ENCODE measurements at regions not wholly inside any gene's neighbourhood (a gene's known extent, or its start where the extent isn't known, plus 50 kb on each side); places are given as distances from the start of the nearest gene placed in this dataset.

DNA sequence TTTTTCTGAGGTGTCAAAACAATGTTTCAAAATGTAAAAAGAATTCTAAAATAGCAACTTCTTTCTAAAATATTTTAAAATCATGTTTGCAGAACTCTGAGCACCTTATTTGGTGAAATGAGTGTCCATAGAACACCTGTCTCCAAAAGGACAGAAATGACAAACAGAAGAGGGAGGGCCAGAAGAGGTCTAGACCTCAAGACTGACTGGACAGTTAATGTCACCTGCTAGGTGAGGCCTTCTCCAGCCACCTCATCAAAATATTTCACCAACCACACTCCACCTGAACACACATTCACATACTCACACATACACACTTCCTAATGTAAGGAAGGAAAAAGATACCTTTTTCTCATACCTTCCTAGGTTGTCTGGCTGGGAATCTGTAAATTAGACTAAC is 147.8 kb upstream of the PLEKHA5 start:
- no peak for DNase-seq (ENCODE audit: low spot score)
- TF ChIP-seq, protein P1, sequence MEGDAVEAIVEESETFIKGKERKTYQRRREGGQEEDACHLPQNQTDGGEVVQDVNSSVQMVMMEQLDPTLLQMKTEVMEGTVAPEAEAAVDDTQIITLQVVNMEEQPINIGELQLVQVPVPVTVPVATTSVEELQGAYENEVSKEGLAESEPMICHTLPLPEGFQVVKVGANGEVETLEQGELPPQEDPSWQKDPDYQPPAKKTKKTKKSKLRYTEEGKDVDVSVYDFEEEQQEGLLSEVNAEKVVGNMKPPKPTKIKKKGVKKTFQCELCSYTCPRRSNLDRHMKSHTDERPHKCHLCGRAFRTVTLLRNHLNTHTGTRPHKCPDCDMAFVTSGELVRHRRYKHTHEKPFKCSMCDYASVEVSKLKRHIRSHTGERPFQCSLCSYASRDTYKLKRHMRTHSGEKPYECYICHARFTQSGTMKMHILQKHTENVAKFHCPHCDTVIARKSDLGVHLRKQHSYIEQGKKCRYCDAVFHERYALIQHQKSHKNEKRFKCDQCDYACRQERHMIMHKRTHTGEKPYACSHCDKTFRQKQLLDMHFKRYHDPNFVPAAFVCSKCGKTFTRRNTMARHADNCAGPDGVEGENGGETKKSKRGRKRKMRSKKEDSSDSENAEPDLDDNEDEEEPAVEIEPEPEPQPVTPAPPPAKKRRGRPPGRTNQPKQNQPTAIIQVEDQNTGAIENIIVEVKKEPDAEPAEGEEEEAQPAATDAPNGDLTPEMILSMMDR (IDR thresholded peaks at IDR 0.05; ENCODE audit: extremely low read depth, missing control alignments) = no peak

DNA sequence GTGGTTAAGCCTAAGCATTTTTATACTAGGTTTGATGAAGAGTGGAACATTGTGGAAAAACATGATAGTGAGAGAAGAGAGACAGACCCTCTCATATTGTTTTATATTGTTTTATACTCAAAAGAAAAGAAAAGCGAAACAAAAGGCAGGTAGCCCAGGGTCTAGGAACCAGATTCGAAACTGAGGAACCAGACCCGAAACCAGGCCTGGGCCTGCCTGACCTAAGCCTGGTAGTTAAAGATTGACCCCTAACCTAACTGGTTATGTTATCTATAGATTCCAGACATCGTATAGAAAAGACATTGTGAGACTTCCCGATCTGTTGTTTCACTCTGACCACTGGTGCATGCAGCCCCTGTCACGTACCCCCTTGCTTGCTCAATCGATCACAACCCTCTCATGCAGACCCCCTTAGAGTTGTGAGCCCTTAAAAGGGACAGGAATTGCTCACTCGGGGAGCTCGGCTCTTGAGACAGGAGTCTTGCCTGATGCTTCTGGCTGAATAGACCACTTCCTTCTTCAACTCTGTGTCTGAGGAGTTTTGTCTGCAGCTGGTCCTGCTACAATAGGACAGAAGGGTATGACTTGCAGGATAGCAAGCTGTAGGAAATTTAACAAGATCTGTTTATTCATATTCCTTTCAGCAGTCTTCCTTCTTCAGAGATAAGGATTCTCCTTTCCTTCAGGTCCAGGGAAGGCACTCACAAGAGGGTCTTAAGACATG is 147.1 kb upstream of the PLEKHA5 start:
- TF ChIP-seq, protein P1 (IDR thresholded peaks at IDR 0.05; ENCODE audit: extremely low read depth, missing control alignments) = no peak
- no peak for DNase-seq (ENCODE audit: low spot score)

DNA sequence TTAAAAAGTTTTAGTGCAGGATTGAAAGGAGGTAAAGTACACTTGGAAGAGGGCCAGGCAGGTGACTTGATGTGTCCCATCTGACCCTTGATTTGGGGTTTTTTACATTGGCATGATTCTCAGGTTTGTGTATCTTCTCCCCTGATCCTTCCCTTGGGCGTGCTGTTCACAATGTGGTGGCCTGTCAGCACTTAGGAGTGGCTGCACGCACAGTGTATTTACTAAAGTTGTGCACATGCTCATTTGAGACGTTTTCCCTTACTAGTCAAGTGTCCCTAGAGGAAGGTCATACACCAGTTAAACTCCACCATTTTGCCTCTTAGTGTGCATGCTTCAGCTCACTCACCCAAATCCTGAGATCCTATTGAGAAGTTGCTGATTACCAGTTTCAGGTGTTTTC is 145.7 kb upstream of the PLEKHA5 start:
- no peak for DNase-seq (ENCODE audit: low spot score)
- TF ChIP-seq, protein P1 (IDR thresholded peaks at IDR 0.05; ENCODE audit: extremely low read depth, missing control alignments) = no peak

DNA sequence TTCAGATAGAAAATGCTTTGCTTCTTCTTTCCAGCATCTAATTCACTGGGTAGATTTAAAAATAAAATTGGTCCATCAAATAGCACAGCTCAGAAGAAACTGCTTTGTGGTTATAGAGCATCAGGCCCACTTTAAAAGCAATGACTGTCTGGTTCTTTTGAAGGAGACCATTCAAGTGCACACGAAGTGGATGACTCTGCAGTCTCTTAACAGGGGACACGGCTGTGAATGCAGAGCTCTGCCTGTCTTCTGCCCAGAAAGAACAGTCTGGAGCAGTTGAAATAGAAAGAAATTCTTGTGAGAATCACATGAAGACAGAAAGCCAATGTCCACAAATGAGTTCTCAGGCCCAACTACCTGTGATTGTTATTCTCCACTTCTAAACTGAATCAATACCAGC is 138.7 kb upstream of the PLEKHA5 start:
- TF ChIP-seq, protein P1 (IDR thresholded peaks at IDR 0.05; ENCODE audit: extremely low read depth, missing control alignments) = no peak
- DNase-seq (ENCODE audit: low spot score) = no peak

DNA sequence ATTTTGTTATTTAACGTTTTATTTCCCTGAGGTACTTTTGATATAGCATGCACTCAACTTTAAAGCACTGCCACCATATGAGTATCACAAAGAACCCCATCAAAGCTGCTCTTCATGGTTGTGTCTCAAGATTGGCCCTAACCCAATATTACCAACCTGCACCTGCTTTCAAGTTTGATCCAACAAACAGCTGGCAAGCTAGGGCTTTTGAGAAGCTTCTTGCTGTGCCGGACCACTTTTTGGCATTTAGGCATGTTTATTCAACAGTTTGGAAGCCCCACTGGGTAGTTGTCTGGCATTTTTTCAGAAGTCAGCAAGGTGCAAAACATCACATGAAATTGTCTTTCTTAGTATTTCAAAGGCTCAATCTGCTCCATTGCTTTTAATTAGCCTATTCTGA is 137.2 kb upstream of the PLEKHA5 start:
- DNase-seq (ENCODE audit: low spot score) = no peak

DNA sequence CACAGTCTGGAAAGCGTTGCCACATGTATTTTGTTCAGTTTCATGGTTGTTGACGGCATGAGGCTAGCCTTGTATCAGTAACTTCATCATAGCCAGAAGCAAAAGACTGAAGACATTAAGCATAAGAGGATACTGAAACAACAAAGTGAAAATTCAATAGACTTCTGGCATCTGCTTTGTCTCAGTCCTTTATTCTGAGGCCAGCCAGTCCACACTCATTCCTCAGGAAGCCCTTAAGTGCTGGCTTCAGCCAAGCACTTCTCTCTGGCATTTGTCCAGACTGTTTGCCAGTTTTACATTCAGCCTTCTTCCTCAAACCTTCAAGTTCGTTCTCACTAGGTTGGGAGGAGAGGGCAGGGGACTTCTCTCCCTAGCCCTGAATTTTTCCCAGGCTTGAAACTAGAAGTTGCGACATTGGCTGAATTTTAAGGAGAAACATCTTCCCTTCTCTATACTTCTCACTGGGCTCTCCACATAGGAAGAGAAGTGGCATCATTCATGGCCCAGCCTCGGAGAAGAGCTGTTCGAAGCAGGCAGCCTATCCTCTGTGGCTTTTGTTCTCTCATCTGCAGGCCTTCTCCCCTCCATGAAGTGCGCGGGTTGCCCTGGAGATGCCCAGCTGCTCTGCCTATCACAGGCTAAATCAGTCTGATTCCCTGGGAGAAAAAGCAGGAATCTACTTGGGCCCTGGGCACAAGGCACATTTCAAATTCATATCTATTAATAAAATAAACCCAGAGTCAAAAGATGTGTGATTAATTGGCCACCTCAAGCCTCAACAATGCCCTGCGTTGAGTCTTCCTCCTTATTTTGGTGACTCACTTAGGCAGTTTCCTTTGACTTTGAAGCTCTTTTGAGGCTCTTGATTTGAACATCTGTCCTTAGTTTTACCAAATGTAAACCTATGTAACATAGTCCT is 130.9 kb upstream of the PLEKHA5 start:
- no peak for DNase-seq (ENCODE audit: low spot score)
- TF ChIP-seq, protein P1 (IDR thresholded peaks at IDR 0.05; ENCODE audit: extremely low read depth, missing control alignments) = no peak

More for the DNA sequence above, 137.2 kb upstream of the PLEKHA5 start:
- TF ChIP-seq, protein P1 (IDR thresholded peaks at IDR 0.05; ENCODE audit: extremely low read depth, missing control alignments) = no peak

DNA sequence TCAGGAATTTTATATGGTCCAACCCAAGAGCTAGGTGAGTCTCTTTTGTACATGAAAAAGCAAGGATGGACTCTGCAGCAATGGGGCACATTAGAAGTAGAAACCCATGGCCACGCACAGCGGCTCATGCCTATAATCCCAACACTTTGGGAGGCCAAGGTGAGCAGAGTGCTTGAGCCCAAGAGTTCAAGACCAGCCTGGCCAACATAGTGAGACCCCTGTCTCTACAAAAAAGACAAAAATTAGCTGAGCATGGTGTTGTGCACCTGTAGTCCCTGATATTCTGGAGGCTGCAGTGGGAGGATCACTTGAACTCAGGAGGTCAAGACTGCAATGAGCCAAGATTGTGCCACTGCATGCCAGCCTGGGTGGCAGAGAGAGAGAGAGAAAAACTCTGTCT is 128.7 kb upstream of the PLEKHA5 start:
- no peak for DNase-seq (ENCODE audit: low spot score)
- TF ChIP-seq, protein P1 (IDR thresholded peaks at IDR 0.05; ENCODE audit: extremely low read depth, missing control alignments) = no peak

Measured in GM20000 (cell line).